Central memory CD4-positive, alpha-beta T cell (primary cell): ENCODE measurements at regions not wholly inside any gene's neighbourhood (a gene's known extent, or its start where the extent isn't known, plus 50 kb on each side); places are given as distances from the start of the nearest gene placed in this dataset.
"Not testable (repeated sequence)": the region's sequence is repeated elsewhere in the genome, so short reads cannot be mapped to it uniquely, and the experiment has no call there.

ENCODE experiments used
- DNase-seq: peaks from one replicate; pipeline ENCODE4 v3.0.0; 2022

- no peak for DNase-seq
Measured at GRCh38 chr10:30560326-30560725, 69.2 kb downstream of the LYZL2 start.

- no peak for DNase-seq
Measured at GRCh38 chr10:30559180-30559579, 70.4 kb downstream of the LYZL2 start.

- DNase-seq: no peak
Measured at GRCh38 chr10:30558411-30558810, 71.1 kb downstream of the LYZL2 start.

GRCh38 chr10:30557884-30558283 is 71.7 kb downstream of the LYZL2 start:
- no peak for DNase-seq

- no peak for DNase-seq
Measured at GRCh38 chr10:30556189-30556588, 73.4 kb downstream of the LYZL2 start.

- no peak for DNase-seq
Measured at GRCh38 chr10:30555465-30555864, 74.1 kb downstream of the LYZL2 start.

GRCh38 chr10:30554440-30554825 is 75.1 kb downstream of the LYZL2 start:
- DNase-seq: no peak

- no peak for DNase-seq
Measured at GRCh38 chr10:30553626-30554439, 75.7 kb downstream of the LYZL2 start.

- no peak for DNase-seq
Measured at GRCh38 chr10:30553018-30553625, 76.4 kb downstream of the LYZL2 start.

GRCh38 chr10:30550967-30551815 is 78.4 kb downstream of the LYZL2 start:
- no peak for DNase-seq

GRCh38 chr10:30549134-30549687 is 80.3 kb downstream of the LYZL2 start:
- not testable (repeated sequence) for DNase-seq

GRCh38 chr10:30546511-30546910 is 83.0 kb downstream of the LYZL2 start:
- DNase-seq: no peak

GRCh38 chr10:30542895-30543288 is 86.7 kb downstream of the LYZL2 start:
- DNase-seq: no peak

- no peak for DNase-seq
Measured at GRCh38 chr10:30542001-30542894, 87.3 kb downstream of the LYZL2 start.

- DNase-seq: no peak
Measured at GRCh38 chr10:30540276-30540675, 89.3 kb downstream of the LYZL2 start.

- no peak for DNase-seq
Measured at GRCh38 chr10:30538086-30538485, 91.5 kb downstream of the LYZL2 start.

- DNase-seq: no peak
Measured at GRCh38 chr10:30537586-30537985, 92.0 kb downstream of the LYZL2 start.

- not testable (repeated sequence) for DNase-seq
Measured at GRCh38 chr10:30537158-30537557, 92.4 kb downstream of the LYZL2 start.

GRCh38 chr10:30536578-30536977 is 93.0 kb downstream of the LYZL2 start:
- no peak for DNase-seq

- no peak for DNase-seq
Measured at GRCh38 chr10:30535677-30536076, 93.9 kb downstream of the LYZL2 start.

GRCh38 chr10:30534465-30535144 is 94.9 kb downstream of the LYZL2 start:
- DNase-seq: peak; percentile 72
